HG03439 (cell line): ENCODE measurements at regions not wholly inside any gene's neighbourhood (a gene's known extent, or its start where the extent isn't known, plus 50 kb on each side); places are given as distances from the start of the nearest gene placed in this dataset.

Experiments
- ATAC-seq: cut with Tn5 transposase; IDR thresholded peaks from one replicate; pipeline ENCODE4 v1.9.1; 2021; ENCODE audit warnings: mild to moderate bottlenecking, moderate library complexity; ENCODE audit not compliant: unreplicated experiment

DNA sequence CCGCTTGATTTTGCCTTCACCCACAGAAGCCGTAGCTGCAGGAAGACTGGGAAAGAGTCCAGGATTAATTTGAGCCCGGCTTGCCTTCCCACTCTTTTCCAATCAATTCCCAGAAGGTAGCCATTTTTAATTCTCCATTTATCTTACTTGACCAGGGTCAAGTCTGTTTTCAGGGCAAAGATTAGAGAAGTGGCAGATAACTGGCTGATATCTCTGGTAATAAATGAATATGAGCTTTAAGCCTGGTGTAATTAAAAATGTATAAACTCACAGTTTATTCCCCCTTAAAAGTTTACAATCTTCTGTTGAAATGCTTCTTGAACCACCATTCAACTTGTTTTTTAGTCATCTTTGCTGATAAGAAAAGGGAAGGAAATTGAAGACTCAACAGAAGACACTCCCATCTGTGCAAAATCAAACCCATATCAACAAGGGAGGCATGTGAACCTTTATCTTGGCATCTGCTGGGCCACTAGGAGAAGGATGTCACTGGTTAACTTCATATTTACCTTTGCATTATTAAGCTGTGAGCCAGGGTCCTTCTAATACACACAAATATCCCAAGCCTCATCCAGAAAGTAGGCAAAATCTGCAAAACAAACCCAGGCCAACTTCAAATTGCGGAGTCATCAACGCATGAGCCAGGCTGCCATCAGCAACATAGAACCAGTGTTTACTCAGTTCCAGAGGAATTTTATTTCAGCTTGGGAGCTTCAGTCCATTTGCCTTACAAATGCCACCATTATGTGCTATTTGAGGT, 314.6 kb upstream of the MAF start:
- ATAC-seq, result no peak

DNA sequence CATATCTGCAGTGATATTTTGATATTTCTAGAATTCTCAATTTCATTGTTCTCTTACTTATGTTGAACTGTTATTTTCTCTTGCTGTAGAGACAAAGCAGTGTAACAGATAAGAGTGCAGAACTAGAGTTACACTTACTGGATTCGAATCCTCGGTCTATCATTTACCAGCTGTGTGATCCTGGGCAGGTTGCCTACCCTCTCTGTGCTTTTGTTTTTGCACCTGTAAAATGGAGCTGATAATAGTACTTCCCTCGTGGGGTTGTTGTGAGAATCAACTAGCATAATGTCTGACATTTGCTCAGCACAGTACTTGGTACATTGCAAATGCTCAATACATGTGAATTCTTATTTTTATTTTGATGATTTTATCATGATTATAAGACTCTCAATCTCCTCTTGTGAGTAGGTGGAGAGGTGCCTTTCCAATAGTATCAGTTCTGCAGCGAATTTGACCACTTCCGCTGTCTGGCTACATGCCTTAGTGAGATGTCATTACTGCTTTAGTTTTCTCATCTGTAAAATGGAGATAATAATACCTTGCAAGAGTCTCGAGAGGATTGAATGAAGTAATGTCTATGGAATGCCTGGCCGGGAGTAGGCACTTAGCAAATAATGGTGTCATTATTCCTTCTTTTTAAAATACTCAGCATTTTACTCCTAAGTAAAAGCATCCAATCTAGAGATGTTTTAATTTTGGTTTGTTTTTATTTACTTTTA, 312.2 kb upstream of the MAF start:
- no peak for ATAC-seq

DNA sequence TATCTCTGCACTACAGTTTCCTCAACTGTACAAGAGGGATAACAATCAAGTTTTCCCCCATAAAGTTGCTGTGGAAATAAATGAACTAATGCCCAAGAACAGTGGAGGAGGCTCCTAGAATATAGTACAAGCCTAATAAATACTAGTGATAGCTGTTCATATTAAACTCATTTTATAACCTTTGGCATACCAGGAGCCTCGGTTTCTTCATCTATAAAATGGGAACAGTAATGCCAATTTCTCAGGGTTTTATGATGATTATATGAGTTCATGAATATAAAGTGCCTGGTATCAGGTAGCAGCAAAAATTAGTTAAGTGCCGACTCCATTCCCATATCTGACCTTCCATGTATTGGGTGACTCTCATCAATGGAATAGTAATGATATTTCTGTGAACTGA, 311.1 kb upstream of the MAF start:
- ATAC-seq, result no peak

DNA sequence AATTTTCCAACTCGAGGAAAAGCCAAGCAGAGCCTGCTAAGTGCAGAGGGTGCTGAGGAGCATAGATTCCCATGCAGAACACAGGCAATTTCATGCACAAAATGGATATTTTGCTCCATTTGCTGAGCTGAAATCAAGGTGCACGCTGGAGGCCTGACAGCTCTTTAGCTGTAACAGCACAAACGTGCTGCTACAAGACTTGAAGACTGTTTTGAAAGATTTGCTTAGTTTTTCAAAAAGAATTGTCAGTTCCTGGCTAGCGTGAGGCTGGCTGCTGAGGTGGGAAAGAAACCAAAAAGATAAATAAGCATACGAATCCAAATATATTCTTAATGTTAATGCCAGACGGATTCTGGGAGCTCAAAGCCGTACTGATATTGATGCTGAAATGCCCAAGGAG, 309.0 kb upstream of the MAF start:
- ATAC-seq, result no peak

DNA sequence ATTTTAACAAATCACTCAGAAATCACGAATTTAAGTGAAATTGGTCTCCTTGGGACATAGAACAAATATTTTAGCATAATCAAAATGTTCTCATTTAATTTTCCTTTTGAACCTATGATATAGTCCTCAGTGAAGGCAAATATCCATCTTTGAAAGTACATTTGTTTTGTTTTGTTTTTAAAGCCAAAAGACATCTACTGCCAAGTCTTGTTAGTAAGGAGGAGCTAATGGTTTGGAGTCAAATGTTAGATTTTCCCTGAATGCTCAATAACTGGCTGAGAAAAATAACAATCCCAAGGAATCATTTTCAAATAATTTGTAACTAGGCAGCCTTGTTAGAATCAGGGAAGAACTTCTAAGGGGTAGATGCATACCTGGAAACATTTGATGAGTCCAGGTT, 302.9 kb upstream of the MAF start:
- ATAC-seq, result no peak

DNA sequence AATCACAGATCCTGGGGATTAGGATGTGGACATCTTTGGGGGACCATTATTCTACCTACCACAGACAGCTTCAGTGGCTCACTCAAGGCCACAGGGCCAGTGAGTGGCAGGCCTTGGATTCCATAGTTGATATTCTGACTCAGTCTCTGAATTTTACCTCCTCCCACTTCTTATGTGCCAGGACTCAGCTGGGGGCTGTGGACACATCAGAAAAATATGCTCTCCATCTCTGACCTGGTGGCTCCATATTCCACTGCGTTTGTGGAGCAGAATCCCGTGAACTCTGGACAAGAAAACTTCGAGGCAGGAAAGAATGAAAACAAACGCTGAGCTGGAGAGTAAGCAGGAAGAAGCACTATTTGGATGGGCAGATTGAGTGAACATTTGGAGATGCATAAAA, 301.8 kb upstream of the MAF start:
- no peak for ATAC-seq

DNA sequence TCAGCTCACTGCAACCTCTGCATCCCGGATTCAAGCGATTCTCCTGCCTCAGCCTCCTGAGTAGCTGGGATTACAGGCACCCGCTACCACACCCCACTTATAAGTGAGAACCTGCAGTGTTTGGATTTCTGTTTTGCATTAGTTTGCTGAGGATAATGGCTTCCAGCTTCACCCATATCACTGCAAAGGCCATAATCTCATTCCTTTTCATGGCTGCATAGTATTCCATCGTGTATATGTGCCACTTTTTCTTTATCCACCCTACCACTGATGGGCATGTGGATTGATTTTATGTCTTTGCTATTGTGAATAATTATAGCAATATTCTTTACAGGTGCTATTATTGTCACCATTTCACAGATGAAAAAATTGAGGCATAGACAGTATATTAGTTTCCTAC, 301.0 kb upstream of the MAF start:
- no peak for ATAC-seq

DNA sequence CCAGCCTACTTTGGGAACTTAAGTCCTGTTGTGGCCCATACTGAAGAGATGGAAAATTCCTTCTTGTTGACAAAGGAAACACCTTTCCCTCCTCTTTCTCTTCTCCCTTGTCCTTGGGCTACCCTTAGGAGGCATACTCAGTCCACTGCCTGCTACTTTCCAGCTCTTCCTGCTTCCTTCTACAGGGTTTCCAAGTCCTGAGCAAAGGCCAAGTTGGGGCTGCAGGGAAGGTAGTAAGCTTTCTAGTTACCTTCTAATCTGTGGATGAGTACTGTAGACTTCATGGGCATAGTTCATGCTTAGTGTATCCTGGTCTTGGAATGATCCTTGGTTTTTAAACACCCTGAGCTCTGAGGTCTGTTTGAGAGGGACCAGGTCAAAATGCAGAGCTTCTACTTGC, 299.2 kb upstream of the MAF start:
- ATAC-seq, result no peak

DNA sequence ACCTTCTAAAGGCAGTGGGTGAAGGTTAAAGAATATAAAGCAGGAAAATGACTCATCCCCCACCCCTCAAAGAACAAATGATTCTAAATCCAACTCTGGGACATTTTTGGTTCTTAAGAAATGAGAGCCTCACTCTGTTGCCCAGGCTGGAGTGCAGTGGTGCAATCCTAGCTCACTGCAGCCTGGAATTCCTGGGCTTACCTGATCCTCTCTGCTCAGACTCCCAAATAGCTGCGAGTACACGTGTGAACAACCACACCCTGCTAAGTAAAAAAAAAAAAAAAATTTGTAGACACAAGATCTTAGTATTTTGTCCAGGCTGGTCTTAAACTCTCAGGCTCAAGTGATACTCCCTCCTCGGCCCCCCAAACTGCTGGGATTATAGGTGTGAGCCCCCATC, 298.8 kb upstream of the MAF start:
- no peak for ATAC-seq

DNA sequence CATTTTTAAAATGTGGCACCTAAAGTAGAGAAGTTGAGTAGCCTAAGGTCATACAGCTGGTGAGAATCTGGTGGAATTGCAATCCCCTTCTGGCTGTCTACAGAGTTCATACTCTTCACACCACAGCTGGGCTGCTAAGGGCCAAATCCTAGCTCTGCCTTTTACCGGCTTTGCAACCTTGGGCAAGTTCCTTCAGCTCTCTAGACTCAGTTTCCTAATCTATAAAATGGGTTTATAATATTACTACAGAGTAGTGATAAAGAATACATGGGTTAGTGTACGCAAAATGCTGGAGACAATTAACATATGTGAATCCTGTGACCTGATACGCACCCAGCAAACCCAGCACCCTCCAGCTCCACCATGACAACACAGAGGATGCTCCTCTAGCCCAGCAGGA, 298.2 kb upstream of the MAF start:
- no peak for ATAC-seq

DNA sequence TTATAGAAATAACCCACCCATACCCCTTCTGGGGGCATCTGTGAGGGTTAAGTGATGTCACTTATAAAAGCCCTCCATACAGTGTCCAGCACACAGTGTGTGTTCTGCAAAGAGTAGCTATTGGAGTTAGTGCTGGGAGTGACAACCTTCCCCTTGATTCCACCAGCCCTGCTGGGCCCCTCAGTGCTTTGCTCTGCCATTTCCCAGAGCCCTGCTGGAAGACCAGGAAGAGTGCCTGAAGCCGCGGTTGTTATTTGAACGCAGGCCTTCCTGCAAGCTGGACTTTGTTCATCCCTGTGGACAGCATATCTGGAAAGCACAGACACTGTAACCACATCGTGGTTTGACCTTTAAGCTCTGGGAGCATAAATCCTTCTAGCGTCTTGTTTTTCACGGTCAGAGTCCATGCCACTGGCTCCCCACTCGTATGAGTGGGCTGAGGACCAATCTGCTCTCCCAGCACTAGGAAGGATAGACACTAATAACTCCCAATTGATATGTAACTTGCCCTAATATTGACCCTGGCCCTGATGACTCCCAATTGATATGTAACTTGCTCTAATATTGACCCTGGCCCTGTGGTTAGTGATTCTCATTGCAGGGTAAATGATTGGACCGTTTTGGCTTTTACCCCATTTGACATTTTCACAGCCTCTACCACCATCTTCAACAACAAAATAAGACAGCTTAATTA, 297.1 kb upstream of the MAF start:
- ATAC-seq, result no peak

DNA sequence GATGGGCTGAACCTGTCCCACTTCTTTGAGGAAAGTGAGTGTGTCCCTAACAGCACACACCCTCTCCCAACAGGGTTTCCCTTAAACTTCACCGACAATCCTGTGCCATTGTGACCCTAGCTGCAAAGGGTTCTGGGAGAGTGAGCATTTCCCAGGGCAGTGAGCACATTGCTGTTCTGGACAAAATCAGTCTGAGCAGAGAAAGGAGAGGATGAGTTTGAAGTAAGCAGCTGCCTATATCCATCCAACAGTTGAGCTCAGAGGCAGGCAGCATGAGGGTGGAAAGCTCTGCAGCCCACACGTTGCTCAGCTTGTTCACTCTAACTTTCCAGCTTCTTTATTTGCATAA, 296.5 kb upstream of the MAF start:
- ATAC-seq, result no peak

DNA sequence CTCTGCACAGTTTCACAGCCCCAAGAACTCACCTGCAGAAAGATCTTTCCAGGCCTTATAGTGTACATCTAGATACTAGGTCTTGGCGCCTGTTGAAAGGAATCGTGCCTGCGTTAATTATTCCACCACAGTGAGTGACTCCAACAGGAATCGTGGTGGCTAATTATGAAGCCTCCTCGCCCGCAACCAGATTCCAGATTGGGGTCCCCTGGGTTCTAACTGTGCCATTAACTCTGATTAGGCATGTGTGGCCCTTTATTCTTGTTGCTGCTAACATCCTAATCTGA, 295.3 kb upstream of the MAF start:
- no peak for ATAC-seq

DNA sequence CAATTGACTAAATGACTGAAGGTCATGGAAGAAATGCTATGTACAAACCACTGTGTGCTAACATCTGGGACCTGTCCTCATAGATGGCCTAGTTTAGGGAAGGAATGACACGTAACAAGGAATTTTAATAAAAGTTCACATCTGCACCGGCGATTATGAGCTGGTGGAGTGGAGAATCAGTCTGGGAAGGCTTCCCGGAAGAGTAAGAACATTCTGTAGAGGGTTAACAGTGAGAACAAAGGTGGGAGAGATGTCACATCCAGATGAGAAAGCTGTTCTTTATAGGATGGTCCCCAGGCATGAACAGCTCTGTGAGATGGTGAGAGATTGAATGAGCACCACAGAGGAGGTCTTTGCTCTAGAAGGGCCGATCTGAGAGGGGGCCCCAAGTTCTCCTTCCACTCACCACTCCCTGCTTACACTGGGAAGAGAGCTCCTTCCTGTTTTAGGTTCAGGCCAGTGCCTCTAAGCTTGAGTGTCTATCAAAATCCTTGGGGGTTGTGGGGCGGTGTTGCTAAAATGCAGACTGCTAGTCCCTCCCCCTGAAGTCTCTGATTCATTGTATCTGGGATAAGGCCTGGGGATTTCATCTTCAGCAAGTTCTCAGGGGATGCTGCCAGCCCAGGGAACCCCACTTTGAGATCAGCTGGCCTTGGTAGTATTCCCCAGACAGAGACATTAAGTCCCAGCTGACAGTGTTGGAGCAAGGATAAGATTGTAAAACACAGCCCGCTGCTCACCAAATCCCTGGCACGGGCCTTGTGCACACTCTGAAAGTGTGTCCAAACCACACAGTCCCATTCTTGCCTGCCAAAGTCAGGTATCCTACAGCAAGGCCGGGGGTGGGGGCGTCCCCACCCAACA, 294.7 kb upstream of the MAF start:
- ATAC-seq, result no peak

DNA sequence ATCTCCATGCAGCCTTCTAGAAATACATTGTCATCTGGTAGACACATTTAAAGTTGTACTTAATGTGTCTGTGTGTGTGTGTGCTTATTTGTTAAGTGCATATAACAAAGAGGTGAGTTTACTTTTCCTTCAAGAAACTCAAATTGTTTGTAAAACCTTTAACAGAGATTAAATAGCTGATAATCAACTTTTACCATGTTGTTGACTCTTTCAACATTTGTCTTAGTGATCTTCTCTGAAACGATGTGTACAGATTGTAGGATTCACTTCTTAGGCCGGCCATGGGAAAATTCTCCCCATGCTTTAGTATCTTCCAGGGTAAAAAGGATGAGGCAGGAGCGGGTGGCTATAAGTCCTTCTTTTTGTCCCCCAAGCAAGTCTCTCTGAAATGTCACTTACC, 292.9 kb upstream of the MAF start:
- no peak for ATAC-seq

DNA sequence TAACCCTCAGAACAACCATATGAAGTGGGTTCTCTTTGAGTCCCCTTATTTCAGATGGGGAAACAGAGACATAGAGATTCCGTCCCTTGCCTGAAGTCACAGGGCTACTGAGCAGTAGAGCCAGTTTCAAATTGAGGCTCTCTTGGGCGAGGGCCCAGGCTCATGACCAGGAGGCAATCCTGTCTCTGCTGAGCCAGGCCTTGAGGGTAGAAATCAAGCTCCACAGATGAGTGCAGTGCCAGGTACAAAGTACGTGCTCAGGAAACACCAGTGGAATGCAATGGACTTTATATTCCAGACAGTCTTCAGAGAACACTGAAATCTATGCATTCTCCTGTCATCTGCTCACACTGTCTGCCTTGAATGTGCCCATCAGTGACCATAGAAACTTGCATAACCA, 291.7 kb upstream of the MAF start:
- ATAC-seq, result no peak

DNA sequence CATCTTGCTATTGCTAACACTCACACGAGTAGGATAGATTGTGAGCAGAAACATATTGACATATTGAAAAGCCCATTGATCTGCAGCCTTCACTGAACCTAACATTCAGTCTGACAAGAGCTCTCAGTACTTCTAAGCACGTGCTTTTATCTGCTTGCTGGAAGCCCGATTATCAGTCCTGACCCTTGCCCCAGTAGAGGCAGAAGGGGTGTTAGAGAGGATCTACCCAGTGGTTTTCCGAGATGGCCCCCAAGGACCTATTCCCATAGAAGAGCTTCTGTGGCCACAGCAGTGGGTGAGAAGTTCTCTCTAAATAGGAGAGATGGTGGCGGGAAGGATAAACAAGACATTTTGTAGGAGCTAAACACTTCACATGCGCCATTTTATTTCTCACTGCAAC, 290.9 kb upstream of the MAF start:
- no peak for ATAC-seq

DNA sequence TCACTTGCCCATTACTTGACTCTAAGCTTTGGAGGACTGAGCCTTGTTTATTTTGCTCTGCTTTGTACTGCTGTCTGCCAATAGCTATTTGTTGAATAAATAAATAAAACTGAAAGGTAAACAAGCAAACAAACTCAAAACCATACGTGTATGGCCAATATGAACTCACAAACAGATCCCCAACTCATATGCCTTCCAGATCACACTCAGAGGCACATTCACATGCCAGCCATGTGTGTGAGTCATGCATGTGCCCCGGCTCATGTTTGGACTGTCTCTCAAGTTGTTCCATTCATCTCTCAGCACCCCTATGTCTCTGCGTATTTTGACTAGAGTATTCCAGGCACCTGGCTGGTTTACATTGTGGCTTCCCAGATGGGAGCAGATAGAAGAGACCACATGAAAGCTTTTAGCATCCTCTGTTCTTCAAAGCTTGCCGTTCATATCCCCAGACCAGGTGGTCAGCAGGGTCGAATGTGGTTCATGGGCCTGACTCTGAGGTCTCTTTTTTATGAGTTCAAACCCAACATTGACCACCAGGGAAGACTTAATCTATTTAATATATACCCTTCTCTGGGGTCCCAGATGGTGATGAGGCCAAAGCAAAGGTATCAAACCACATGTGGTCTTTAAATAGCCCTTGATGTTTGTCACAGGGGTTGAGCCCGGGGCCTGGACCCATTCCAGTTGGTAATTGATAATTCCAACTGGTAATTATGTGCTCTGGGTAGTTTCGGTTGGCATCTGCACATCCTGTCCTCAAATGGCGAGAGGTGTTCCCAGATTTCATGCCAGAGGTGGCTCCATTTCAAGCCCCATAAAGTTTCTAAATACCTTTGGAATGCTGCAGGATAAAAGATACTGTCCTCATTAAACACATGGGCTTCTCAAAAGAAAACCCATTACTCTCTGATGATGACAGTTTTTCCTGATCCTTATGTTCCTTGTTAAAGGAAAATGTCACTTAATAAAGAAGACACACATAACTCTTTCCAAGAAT, 287.3 kb upstream of the MAF start:
- ATAC-seq, result no peak

DNA sequence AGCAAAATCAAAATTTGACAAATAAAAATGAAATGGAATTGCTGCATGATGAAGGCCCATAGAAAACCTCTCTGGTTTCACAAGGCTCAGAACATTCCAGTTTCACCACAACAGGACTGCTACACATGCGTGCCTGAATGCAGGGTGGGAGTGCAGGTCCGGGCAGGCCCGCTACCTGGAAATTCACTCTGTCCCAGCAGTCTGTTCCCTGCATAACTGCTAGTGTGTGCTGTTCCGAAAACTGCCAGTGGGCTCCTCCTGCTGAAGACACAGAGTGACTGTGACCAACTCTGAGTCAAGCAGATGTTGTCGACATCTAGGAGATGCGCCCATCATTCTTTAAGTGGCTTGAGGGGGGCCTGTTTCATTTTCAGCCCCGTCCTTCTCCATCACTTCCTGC, 284.8 kb upstream of the MAF start:
- ATAC-seq, result no peak

DNA sequence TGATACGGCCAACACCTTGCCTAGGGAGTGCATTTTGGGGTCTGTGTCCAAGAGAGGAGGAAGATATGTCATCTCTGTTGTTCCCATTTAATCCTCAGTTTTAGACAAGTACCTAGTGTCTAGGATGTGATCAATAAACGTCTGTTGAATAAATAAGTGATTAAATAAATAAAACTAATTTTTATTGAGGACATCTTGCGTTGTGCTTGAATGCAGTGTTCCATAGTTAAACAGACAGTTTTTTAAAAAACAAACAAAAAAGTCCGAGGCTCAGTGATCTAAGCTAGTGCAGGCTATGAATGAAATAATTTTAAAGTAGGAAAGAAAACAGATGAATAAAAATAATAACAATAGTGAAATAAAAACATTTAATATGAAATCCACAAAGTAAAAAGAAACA, 283.0 kb upstream of the MAF start:
- ATAC-seq, result no peak
